SK-N-SH (cell line): ENCODE measurements at regions not wholly inside any gene's neighbourhood (a gene's known extent, or its start where the extent isn't known, plus 50 kb on each side); places are given as distances from the start of the nearest gene placed in this dataset.

Experiments used
- CTCF ChIA-PET: fragments of 300-600, 350-600 bp; formaldehyde crosslinking; extraction: SDS; loops from one replicate; lab custom pipeline; 2021; lab: Yijun Ruan, JAX
- POLR2A ChIA-PET: fragments of 350-600 bp; sonication (Branson Sonifier 250); formaldehyde crosslinking; extraction: SDS; loops from one replicate; lab custom pipeline; 2020; ENCODE audit warnings: antibody characterized with exemption, inconsistent platforms; lab: Yijun Ruan, JAX
- DNase-seq: peaks from one replicate; pipeline ENCODE4 v3.0.0; 2012
- H2AFZ ChIP-seq: fragments of 200-600 bp; sonication (generic); 2 replicates; pipeline ENCODE4 v1.8.1; 2016; ENCODE audit warnings: antibody characterized with exemption, mild to moderate bottlenecking, low read depth
- H3F3A ChIP-seq: fragments of 200-600 bp; sonication (generic); replicated peaks from 2 replicates; pipeline ENCODE3; 2016; ENCODE audit warnings: antibody characterized with exemption, mild to moderate bottlenecking; ENCODE audit not compliant: insufficient read depth
- H3K27ac ChIP-seq, 2 experiments: fragments of 200-500 bp in 1 of 2; fragments of 200-600 bp in 1 of 2; sonication (Bioruptor generic) in 1 of 2; sonication (generic), shearing (Covaris generic) in 1 of 2; 2 replicates each; pipeline versions ENCODE4 v1.5.1 to v1.6.1; 2014 to 2016; ENCODE audit warnings: low read depth in 2 of 2, inconsistent platforms in 1 of 2, low read length in 1 of 2, mild to moderate bottlenecking in 1 of 2, mixed read lengths in 1 of 2
- H3K27me3 ChIP-seq: fragments of 200-600 bp; sonication (generic), shearing (Covaris generic); 2 replicates; pipeline ENCODE4 v1.6.1; 2016; ENCODE audit warnings: mixed run types; ENCODE audit not compliant: insufficient read depth
- H3K36me3 ChIP-seq, 2 experiments: fragments of 200-500 bp in 1 of 2; fragments of 200-600 bp in 1 of 2; sonication (Bioruptor generic) in 1 of 2; sonication (generic) in 1 of 2; replicated peaks in 1 of 2; 2 replicates each; pipeline versions ENCODE3 to v1.5.1; 2014 to 2016; ENCODE audit warnings: low read length in 1 of 2, mild to moderate bottlenecking in 1 of 2; ENCODE audit not compliant: insufficient read depth in 2 of 2, control insufficient read depth in 1 of 2
- H3K4me1 ChIP-seq, 2 experiments: fragments of 200-500 bp in 1 of 2; fragments of 200-600 bp in 1 of 2; sonication (Bioruptor generic) in 1 of 2; sonication (generic), shearing (Covaris generic) in 1 of 2; 2 replicates each; pipeline versions ENCODE4 v1.5.1 to v1.6.1; 2014 to 2016; ENCODE audit warnings: low read depth in 1 of 2, low read length in 1 of 2, mixed run types in 1 of 2; ENCODE audit not compliant: insufficient read depth in 2 of 2, control insufficient read depth in 1 of 2
- H3K4me2 ChIP-seq: fragments of 200-600 bp; sonication (generic), shearing (Covaris generic); 2 replicates; pipeline ENCODE4 v1.6.1; 2017; ENCODE audit warnings: mixed run types
- H3K4me3 ChIP-seq, 2 experiments: fragments of 200-500 bp in 1 of 2; fragments of 200-600 bp in 1 of 2; sonication (Bioruptor generic) in 1 of 2; sonication (generic), shearing (Covaris generic) in 1 of 2; 2 replicates each; pipeline versions ENCODE4 v1.5.1 to v1.8.1; 2014 to 2016; ENCODE audit warnings: low read depth in 2 of 2, inconsistent platforms in 1 of 2, low read length in 1 of 2, mild to moderate bottlenecking in 1 of 2, mixed read lengths in 1 of 2, moderate library complexity in 1 of 2
- H3K79me2 ChIP-seq: fragments of 200-600 bp; sonication (generic); 2 replicates; pipeline ENCODE4 v1.8.1; 2017; ENCODE audit warnings: mild to moderate bottlenecking; ENCODE audit not compliant: insufficient read depth
- H3K9ac ChIP-seq: fragments of 200-600 bp; sonication (generic); 2 replicates; pipeline ENCODE4 v1.6.1; 2017; ENCODE audit warnings: mixed run types
- H3K9me2 ChIP-seq: fragments of 200-600 bp; sonication (generic); 2 replicates; pipeline ENCODE4 v1.6.1; 2017; ENCODE audit warnings: mixed run types
- H3K9me3 ChIP-seq: fragments of 200-600 bp; sonication (generic); 2 replicates; pipeline ENCODE4 v1.6.1; 2017; ENCODE audit warnings: mixed run types, mild to moderate bottlenecking, moderate library complexity
- H4K20me1 ChIP-seq: fragments of 200-600 bp; sonication (generic); 2 replicates; pipeline ENCODE4 v1.6.1; 2017; ENCODE audit warnings: mild to moderate bottlenecking, mixed run types; ENCODE audit not compliant: insufficient read depth
- CTCF ChIP-seq: fragments of 200-600 bp; sonication (generic); IDR thresholded peaks from 2 replicates; pipeline ENCODE4 v1.6.1; 2017; ENCODE audit warnings: antibody characterized with exemption, mild to moderate bottlenecking, moderate library complexity
- ELF1 ChIP-seq: IDR thresholded peaks from 2 replicates; pipeline ENCODE4 v1.4.0; 2012
- EP300 ChIP-seq, 2 experiments: IDR thresholded peaks; 2 replicates each; pipeline versions ENCODE4 v1.4.0 to v1.6.1; 2012; ENCODE audit warnings: borderline replicate concordance in 1 of 2, low read depth in 1 of 2, low read length in 1 of 2
- EZH2phosphoT487 ChIP-seq: fragments of 200-600 bp; sonication (generic); IDR thresholded peaks from 2 replicates; pipeline ENCODE4 v1.6.1; 2017; ENCODE audit warnings: low read depth, mixed run types, mild to moderate bottlenecking, antibody characterized with exemption, moderate library complexity, borderline replicate concordance
- FOSL2 ChIP-seq: IDR thresholded peaks from 2 replicates; pipeline ENCODE4 v1.4.0; 2012; ENCODE audit warnings: low read depth, mild to moderate bottlenecking, moderate library complexity, borderline replicate concordance
- JUND ChIP-seq: IDR thresholded peaks from 2 replicates; pipeline ENCODE4 v1.4.0; 2012
- MXI1 ChIP-seq: IDR thresholded peaks from 2 replicates; pipeline ENCODE4 v1.6.1; 2012; ENCODE audit warnings: mild to moderate bottlenecking, low read depth, low read length, improper control_type of control experiment
- NFIC ChIP-seq: IDR thresholded peaks from 2 replicates; pipeline ENCODE4 v1.4.0; 2012; ENCODE audit warnings: borderline replicate concordance
- RCOR1 ChIP-seq: fragments of 150-350 bp; IDR thresholded peaks from 2 replicates; pipeline ENCODE4 v1.6.1; 2017; ENCODE audit warnings: antibody characterized with exemption, low read length
- REST ChIP-seq: IDR thresholded peaks from 2 replicates; pipeline ENCODE4 v1.6.1; 2012; ENCODE audit warnings: mild to moderate bottlenecking, low read depth, low read length, moderate library complexity
- RFX5 ChIP-seq: IDR thresholded peaks from 2 replicates; pipeline ENCODE4 v1.6.1; 2012; ENCODE audit warnings: mild to moderate bottlenecking, improper control_type of control experiment, low read length
- RXRA ChIP-seq: IDR thresholded peaks from 2 replicates; pipeline ENCODE4 v1.4.0; 2012; ENCODE audit warnings: low read depth, mild to moderate bottlenecking, borderline replicate concordance
- SIN3A ChIP-seq: IDR thresholded peaks from 2 replicates; pipeline ENCODE4 v1.6.1; 2012; ENCODE audit warnings: low read depth, mild to moderate bottlenecking, low read length, moderate library complexity, borderline replicate concordance
- SMC3 ChIP-seq: IDR thresholded peaks from 2 replicates; pipeline ENCODE4 v1.6.1; 2012; ENCODE audit warnings: low read depth, low read length, improper control_type of control experiment
- TAF1 ChIP-seq: IDR thresholded peaks from 2 replicates; pipeline ENCODE4 v1.6.1; 2012; ENCODE audit warnings: low read depth, mild to moderate bottlenecking, low read length, moderate library complexity, borderline replicate concordance
- YY1 ChIP-seq: IDR thresholded peaks from 2 replicates; pipeline ENCODE4 v1.4.0; 2012; ENCODE audit warnings: low read depth, mild to moderate bottlenecking
- WGBS: methylation state at CpG from one replicate; pipeline ENCODE4 v1.1.6; 2017; ENCODE audit warnings: low lambda C conversion rate; 5-methylcytosine and 5-hydroxymethylcytosine counted together
- TF ChIP-seq, protein P1 (sequence below): fragments of 150-350 bp; IDR thresholded peaks from 2 replicates; pipeline ENCODE4 v1.6.1; 2016; ENCODE audit warnings: mild to moderate bottlenecking, low read depth, low read length
- TF ChIP-seq, protein P2 (sequence below): IDR thresholded peaks from 2 replicates; pipeline ENCODE4 v1.4.0; 2012; ENCODE audit warnings: low read depth, borderline replicate concordance

- Histone ChIP-seq H3K4me3 (no peak overlapping the region), H3K27me3 (no peaks in the 10 kb centered on the region), H3K9ac (no peak overlapping the region), H3K79me2 (no peaks in the 10 kb centered on the region), H3K36me3 (no peaks in the 10 kb centered on the region), H2AFZ (no peak overlapping the region), H3K9me2 (no peaks in the 10 kb centered on the region), H3F3A (no peaks in the 10 kb centered on the region), H3K4me2 (no peak overlapping the region), H4K20me1 (no peaks in the 10 kb centered on the region), H3K4me1 (peaks cover 0 to 2% of the 10 kb centered on the region in 2 experiments; a peak in 2 of 4 replicates)
- DNase-seq: no peak
- ChIA-PET POLR2A (interaction anchor here (0.6 kb wide), 1 partner anchor 300 kb away, joined by 4 read pairs; no protein-coding TSS in a partner anchor), CTCF (no interaction called here)
- 29% methylated on average over 2 of the region's 2 CpGs for WGBS
- no peak for TF ChIP-seq CTCF
- TF ChIP-seq, protein P1, sequence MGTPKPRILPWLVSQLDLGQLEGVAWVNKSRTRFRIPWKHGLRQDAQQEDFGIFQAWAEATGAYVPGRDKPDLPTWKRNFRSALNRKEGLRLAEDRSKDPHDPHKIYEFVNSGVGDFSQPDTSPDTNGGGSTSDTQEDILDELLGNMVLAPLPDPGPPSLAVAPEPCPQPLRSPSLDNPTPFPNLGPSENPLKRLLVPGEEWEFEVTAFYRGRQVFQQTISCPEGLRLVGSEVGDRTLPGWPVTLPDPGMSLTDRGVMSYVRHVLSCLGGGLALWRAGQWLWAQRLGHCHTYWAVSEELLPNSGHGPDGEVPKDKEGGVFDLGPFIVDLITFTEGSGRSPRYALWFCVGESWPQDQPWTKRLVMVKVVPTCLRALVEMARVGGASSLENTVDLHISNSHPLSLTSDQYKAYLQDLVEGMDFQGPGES: no peak
- TF ChIP-seq NFIC: no peak
- TF ChIP-seq RXRA: no peak
- no peak for TF ChIP-seq REST
- TF ChIP-seq ELF1: no peak
- no peak for TF ChIP-seq RCOR1
- TF ChIP-seq TAF1: no peak
- TF ChIP-seq MXI1: no peak
- TF ChIP-seq RFX5: no peak
- TF ChIP-seq JUND: no peak
- no peak for TF ChIP-seq SIN3A
- no peak for TF ChIP-seq YY1
- no peak for TF ChIP-seq EZH2phosphoT487
- no peak for TF ChIP-seq FOSL2
- no peak for TF ChIP-seq EP300 (IDR thresholded peaks at IDR 0.05; ENCODE audit: borderline replicate concordance in 1 of 2, low read depth in 1 of 2, low read length in 1 of 2)
- TF ChIP-seq, protein P2, sequence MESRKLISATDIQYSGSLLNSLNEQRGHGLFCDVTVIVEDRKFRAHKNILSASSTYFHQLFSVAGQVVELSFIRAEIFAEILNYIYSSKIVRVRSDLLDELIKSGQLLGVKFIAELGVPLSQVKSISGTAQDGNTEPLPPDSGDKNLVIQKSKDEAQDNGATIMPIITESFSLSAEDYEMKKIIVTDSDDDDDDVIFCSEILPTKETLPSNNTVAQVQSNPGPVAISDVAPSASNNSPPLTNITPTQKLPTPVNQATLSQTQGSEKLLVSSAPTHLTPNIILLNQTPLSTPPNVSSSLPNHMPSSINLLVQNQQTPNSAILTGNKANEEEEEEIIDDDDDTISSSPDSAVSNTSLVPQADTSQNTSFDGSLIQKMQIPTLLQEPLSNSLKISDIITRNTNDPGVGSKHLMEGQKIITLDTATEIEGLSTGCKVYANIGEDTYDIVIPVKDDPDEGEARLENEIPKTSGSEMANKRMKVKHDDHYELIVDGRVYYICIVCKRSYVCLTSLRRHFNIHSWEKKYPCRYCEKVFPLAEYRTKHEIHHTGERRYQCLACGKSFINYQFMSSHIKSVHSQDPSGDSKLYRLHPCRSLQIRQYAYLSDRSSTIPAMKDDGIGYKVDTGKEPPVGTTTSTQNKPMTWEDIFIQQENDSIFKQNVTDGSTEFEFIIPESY: no peak
- no peak for TF ChIP-seq SMC3
- TF ChIP-seq, all 33 proteins: peak for 0
- no peak overlapping the region for H3K27ac ChIP-seq
- no peaks in the 10 kb centered on the region for H3K9me3 ChIP-seq
Measured at GRCh38 chr5:116810951-116811350, 236.3 kb upstream of the SEMA6A start.
